ENCODE measurements at regions not wholly inside any gene's neighbourhood (a gene's known extent, or its start where the extent isn't known, plus 50 kb on each side); places are given as distances from the start of the nearest gene placed in this dataset.
"Not testable (repeated sequence)": the region's sequence is repeated elsewhere in the genome, so short reads cannot be mapped to it uniquely, and the experiment has no call there.

DNA sequence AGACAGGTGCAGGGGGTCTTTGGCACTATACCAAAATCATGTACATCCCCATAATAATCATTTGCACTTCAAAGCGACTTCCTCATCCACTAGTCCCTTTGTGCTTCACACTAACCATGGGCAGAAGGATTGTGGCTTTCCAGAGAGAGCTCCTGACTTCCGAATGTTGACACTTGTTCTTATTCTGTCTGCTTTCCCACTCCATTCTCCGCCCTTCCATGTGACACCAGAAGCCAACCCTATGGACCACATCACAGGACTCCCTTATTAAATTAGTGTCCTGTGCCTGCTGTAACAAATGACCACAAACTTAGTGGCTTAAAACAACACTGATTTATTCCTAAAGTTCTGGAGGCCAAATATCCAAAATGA, 91.6 kb downstream of the CMC2 start:
- H3K36me3 ChIP-seq (replicated peaks): no peaks in the 10 kb centered on the region
- in situ Hi-C loops (cut with HindIII; ENCODE audit: low pct_ligation_motif_present, low sequenced_read_pairs): no loop called here
- H3K27me3 ChIP-seq (replicated peaks): no peaks in the 10 kb centered on the region
- TF ChIP-seq, protein P1, sequence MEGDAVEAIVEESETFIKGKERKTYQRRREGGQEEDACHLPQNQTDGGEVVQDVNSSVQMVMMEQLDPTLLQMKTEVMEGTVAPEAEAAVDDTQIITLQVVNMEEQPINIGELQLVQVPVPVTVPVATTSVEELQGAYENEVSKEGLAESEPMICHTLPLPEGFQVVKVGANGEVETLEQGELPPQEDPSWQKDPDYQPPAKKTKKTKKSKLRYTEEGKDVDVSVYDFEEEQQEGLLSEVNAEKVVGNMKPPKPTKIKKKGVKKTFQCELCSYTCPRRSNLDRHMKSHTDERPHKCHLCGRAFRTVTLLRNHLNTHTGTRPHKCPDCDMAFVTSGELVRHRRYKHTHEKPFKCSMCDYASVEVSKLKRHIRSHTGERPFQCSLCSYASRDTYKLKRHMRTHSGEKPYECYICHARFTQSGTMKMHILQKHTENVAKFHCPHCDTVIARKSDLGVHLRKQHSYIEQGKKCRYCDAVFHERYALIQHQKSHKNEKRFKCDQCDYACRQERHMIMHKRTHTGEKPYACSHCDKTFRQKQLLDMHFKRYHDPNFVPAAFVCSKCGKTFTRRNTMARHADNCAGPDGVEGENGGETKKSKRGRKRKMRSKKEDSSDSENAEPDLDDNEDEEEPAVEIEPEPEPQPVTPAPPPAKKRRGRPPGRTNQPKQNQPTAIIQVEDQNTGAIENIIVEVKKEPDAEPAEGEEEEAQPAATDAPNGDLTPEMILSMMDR (IDR thresholded peaks at IDR 0.05; ENCODE audit: low read depth, low read length, missing control alignments): no peak
- H3K4me3 ChIP-seq (ENCODE audit: low read depth, low read length): no peak overlapping the region
- no peak for DNase-seq
- no peak overlapping the region for H3K27ac ChIP-seq

DNA sequence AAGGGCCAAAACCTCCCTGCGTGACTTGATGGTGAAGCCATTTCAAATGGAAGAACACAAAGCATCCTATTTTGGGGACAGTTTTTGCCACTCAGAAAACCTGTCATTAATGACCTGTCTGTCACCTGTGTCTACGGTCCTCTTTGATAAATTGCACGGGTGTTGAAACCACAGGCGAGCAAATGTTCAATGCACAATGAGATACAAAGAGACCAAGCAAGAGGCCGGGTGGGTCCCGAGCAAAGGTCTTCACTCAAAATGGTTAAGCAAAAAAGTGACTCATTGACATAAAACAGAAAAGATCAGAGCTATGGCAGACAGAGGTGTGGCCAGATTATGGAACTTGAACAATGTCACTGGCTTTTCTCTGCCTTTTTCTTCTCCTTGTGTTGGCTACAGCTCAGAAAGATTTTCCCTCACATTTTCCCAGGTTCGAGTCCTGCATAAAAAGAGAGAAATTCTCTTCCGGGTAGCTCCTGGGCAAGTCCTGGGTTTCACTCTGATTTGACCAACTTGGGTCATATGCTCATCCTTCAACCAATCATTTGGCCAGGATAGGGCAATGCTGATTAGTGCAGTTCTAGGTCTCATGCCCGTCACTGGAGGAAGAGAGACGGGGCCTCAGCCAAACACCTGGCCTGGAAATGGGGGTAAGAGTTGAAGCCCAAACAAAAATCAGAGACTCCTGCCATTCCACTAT, 92.2 kb downstream of the CMC2 start:
- no peak overlapping the region for H3K27ac ChIP-seq
- TF ChIP-seq, protein P1 (IDR thresholded peaks at IDR 0.05; ENCODE audit: low read depth, low read length, missing control alignments): no peak
- in situ Hi-C loops (cut with HindIII; ENCODE audit: low pct_ligation_motif_present, low sequenced_read_pairs): no loop called here

DNA sequence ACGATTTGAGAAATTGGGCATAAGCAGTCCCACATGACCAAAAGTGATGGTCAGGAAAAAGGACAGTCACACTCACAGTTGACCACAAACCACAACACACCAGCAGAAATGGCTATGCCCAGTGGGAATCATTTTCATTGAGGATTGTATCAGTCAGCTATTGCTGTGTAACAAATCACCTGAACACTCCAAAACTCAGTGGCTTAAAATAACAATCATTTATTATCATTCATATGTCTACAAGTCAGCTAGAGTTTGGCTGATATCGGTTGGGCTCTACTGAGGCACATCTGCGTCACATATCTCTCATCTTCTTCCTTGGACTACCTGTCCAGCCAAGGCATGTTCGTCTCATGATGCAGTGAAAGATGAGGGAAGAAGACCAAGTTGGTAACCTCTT, 93.3 kb downstream of the CMC2 start:
- TF ChIP-seq, protein P1 (IDR thresholded peaks at IDR 0.05; ENCODE audit: low read depth, low read length, missing control alignments): no peak
- in situ Hi-C loops (cut with HindIII; ENCODE audit: low pct_ligation_motif_present, low sequenced_read_pairs): no loop called here

More for the DNA sequence above, 92.2 kb downstream of the CMC2 start:
- H3K4me3 ChIP-seq (ENCODE audit: low read depth, low read length): no peak overlapping the region
- no peaks in the 10 kb centered on the region for H3K36me3 ChIP-seq (replicated peaks)
- H3K27me3 ChIP-seq (replicated peaks): no peaks in the 10 kb centered on the region
- DNase-seq: no peak

DNA sequence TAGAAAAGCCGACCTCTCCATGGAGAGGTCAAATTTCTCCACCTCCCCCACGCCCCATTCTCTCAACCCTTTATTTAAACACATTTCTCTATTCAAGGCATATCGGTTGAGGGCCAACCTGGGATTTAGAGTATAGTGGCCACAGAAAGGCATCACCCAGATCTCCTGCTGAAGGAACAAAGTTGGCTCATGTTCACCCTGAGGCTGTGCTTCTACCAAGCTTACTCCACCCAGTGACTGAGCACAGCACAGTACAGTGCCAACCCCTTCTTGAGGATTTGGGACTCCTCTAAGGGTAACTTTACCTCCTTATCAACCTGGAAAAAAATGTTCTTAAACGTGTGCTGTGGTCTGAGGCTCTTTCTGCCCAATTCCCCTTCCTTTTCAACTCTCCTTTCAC, 94.0 kb downstream of the CMC2 start:
- in situ Hi-C loops (cut with HindIII; ENCODE audit: low pct_ligation_motif_present, low sequenced_read_pairs): no loop called here
- Histone ChIP-seq H3K4me3 (ENCODE audit: low read depth, low read length) (no peak overlapping the region), H3K27me3 (replicated peaks) (no peaks in the 10 kb centered on the region), H3K36me3 (replicated peaks) (no peaks in the 10 kb centered on the region), H3K27ac (no peak overlapping the region)
- TF ChIP-seq, protein P1 (IDR thresholded peaks at IDR 0.05; ENCODE audit: low read depth, low read length, missing control alignments): no peak
- no peak for DNase-seq

More for the DNA sequence above, 93.3 kb downstream of the CMC2 start:
- no peaks in the 10 kb centered on the region for H3K36me3 ChIP-seq (replicated peaks)
- DNase-seq: no peak
- no peak overlapping the region for H3K27ac ChIP-seq
- no peak overlapping the region for H3K4me3 ChIP-seq (ENCODE audit: low read depth, low read length)
- H3K27me3 ChIP-seq (replicated peaks): no peaks in the 10 kb centered on the region

DNA sequence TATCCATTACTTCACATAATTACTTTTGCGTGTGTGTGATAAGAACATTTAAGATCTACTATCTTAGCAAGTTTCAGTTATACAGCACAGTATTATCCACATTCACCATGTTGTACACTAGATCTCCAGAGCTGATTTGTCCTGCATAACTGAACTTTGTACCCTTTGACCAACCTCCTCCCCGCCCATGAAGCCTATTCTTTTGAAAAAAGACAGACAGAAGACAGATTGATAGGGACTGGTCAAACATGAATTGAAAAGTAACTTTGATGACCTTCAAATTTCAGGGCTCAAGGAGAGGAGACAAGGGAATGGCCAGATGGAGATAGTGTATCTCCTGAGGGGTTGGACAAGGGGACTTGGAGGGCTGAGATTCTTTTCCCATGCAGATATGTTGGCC, 96.3 kb downstream of the CMC2 start:
- no peaks in the 10 kb centered on the region for H3K27me3 ChIP-seq (replicated peaks)
- in situ Hi-C loops (cut with HindIII; ENCODE audit: low pct_ligation_motif_present, low sequenced_read_pairs): no loop called here
- no peak for DNase-seq
- TF ChIP-seq, protein P1 (IDR thresholded peaks at IDR 0.05; ENCODE audit: low read depth, low read length, missing control alignments): no peak
- no peak overlapping the region for H3K4me3 ChIP-seq (ENCODE audit: low read depth, low read length)
- no peaks in the 10 kb centered on the region for H3K36me3 ChIP-seq (replicated peaks)
- no peak overlapping the region for H3K27ac ChIP-seq

DNA sequence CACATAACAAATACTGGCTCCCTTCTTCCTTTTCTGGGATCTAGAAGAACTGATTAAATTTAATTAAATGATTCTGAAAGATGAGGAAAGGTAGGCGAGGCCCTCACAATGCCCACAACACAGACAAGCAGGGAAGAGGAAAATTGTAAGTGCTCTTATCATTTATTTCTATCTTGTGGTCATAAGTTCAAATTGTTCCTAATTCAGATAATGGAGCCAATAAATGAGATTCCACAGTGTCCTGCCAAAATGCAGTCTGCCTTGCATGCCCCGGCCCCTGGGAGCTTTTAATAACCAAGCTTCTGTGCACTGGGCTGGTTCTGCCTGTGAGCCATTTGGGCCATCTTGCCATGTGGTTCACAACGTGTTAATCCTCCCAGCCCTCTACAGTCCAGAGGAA, 97.0 kb downstream of the CMC2 start:
- in situ Hi-C loops (cut with HindIII; ENCODE audit: low pct_ligation_motif_present, low sequenced_read_pairs): no loop called here
- Histone ChIP-seq H3K27ac (no peak overlapping the region), H3K4me3 (ENCODE audit: low read depth, low read length) (no peak overlapping the region), H3K27me3 (replicated peaks) (no peaks in the 10 kb centered on the region), H3K36me3 (replicated peaks) (no peaks in the 10 kb centered on the region)
- DNase-seq: no peak
- TF ChIP-seq, protein P1 (IDR thresholded peaks at IDR 0.05; ENCODE audit: low read depth, low read length, missing control alignments): no peak

DNA sequence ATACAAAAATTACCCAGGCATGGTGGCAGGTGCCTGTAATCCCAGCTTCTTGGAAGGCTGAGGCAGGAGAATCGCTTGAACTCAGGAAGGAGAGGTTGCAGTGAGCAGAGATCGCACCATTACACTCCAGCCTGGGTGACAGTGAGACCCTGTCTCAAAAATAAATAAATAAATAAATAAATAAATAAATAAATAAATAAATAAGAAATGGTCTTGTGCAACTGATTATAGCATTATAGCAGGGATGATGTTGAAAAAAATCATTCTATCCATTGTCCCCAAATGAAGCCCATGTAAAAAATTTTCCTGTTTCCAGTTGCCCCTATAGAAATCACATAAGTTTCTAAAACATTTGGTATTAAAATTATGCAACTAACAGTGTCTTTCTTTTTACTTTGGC, 100.5 kb downstream of the CMC2 start:
- DNase-seq; in situ Hi-C loops (cut with HindIII; ENCODE audit: low pct_ligation_motif_present, low sequenced_read_pairs); H3K27ac ChIP-seq; H3K27me3 ChIP-seq (replicated peaks); H3K4me3 ChIP-seq (ENCODE audit: low read depth, low read length); H3K36me3 ChIP-seq (replicated peaks): not testable (repeated sequence)

All from brain microvascular endothelial cell (primary cell).